ENCODE measurements at regions not wholly inside any gene's neighbourhood (a gene's known extent, or its start where the extent isn't known, plus 50 kb on each side); places are given as distances from the start of the nearest gene placed in this dataset.

DNA sequence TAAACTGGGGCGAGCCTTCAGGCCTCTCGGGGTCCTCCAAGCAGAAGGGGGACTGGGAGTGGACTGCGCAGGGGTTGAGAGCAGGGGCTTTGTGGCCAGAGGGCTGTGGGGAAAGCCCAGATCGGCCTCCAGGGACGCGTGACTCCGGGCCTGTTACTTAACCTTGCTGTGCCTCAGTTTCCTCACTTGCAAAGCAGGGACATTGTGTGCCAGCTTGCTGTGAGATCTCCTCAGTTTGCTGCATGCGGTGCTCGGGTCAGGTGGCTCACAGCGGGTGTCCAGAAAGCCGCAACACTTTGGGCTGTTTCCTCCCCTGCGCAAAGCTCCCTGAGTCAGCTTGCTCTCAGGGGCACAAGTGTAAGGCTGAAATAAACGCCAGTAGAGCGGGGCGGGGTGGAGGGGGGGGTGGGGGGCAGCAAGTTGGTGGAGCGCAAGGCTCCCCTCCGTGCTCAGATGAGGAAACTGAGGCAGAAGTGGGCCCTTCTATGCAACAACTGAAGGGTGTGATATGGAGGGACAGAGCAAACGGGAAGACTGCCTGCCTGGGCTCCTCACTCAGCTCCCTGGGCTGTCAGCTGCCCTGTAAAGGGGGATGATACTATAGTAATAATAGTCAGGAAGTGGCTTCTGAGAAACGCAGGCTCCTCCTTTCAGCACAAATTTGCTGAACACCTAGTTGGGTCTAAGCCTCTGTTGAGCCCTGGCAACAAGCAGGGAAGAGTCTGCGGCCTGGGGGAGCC, 101.0 kb downstream of the HMX1 start:
- WGBS = 75% methylated on average over 20 of the region's 20 CpGs
- no peaks in the 10 kb centered on the region for H3K4me1 ChIP-seq (ENCODE audit: control insufficient read depth in 2 of 2, insufficient read depth in 2 of 2, low read length in 2 of 2)
- H3K4me3 ChIP-seq (ENCODE audit: low read length in 2 of 2) = no peak overlapping the region
- H3K27me3 ChIP-seq (ENCODE audit: control insufficient read depth in 2 of 2, insufficient read depth in 1 of 2, low read length in 1 of 2) = no peaks in the 10 kb centered on the region
- no peaks in the 10 kb centered on the region for H3K36me3 ChIP-seq (ENCODE audit: control insufficient read depth in 2 of 2, insufficient read depth in 2 of 2, low read length in 1 of 2)
- no peak for DNase-seq (ENCODE audit: low read depth in 6 of 9, low spot score in 9 of 9)
- H3K9me3 ChIP-seq (ENCODE audit: control insufficient read depth in 2 of 2, insufficient read depth in 1 of 2, low read length in 1 of 2) = no peaks in the 10 kb centered on the region
- no peak overlapping the region for H3K27ac ChIP-seq (ENCODE audit: low read depth in 1 of 2, low read length in 1 of 2)

DNA sequence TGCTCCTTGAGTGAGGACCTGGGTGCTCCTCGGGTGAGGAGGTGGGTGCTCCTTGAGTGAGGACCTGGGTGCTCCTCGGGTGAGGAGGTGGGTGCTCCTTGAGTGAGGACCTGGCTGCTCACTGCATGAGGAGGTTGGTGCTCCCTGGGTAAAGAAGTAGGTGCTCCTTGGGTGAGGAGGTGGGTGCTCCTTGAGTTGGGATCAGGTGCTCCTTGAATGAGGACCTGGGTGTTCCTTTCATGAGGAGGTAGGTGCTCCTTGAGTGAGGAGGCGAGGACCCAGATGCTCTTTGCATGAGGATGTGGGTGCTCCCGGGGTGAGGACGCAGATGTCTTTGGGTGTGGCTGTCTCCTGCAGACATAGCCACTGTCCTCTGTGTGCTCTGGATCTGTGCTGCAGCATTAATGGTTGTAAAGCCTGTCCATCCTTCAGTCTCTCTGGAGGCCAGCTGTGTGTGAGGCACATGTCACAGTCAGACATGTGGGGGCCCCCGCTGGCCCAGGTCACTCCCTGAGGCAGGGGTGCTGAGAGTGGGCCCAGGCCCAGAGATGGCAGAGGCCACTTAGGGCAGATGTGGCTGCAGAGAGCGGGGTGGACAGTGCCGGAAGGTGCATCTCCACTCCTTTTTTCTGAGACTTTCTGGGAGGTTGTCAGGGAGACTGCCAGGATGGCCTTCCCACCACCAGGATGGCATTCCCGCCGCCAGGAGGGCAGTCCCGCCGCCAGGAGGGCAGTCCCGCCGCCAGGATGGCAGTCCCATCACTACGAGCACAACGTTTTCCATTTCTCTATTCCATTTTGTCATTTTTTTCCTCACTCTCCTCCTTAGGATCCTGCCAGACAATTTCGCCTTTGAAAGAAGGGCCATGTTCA, 101.8 kb downstream of the HMX1 start:
- DNase-seq (ENCODE audit: low read depth in 6 of 9, low spot score in 9 of 9) = no peak
- H3K4me3 ChIP-seq (ENCODE audit: low read length in 2 of 2) = no peak overlapping the region
- no peak overlapping the region for H3K27ac ChIP-seq (ENCODE audit: low read depth in 1 of 2, low read length in 1 of 2)
- no peaks in the 10 kb centered on the region for H3K4me1 ChIP-seq (ENCODE audit: control insufficient read depth in 2 of 2, insufficient read depth in 2 of 2, low read length in 2 of 2)
- H3K9me3 ChIP-seq (ENCODE audit: control insufficient read depth in 2 of 2, insufficient read depth in 1 of 2, low read length in 1 of 2) = no peaks in the 10 kb centered on the region
- no peaks in the 10 kb centered on the region for H3K27me3 ChIP-seq (ENCODE audit: control insufficient read depth in 2 of 2, insufficient read depth in 1 of 2, low read length in 1 of 2)
- no peaks in the 10 kb centered on the region for H3K36me3 ChIP-seq (ENCODE audit: control insufficient read depth in 2 of 2, insufficient read depth in 2 of 2, low read length in 1 of 2)
- WGBS = 93% methylated on average over 17 of the region's 17 CpGs

DNA sequence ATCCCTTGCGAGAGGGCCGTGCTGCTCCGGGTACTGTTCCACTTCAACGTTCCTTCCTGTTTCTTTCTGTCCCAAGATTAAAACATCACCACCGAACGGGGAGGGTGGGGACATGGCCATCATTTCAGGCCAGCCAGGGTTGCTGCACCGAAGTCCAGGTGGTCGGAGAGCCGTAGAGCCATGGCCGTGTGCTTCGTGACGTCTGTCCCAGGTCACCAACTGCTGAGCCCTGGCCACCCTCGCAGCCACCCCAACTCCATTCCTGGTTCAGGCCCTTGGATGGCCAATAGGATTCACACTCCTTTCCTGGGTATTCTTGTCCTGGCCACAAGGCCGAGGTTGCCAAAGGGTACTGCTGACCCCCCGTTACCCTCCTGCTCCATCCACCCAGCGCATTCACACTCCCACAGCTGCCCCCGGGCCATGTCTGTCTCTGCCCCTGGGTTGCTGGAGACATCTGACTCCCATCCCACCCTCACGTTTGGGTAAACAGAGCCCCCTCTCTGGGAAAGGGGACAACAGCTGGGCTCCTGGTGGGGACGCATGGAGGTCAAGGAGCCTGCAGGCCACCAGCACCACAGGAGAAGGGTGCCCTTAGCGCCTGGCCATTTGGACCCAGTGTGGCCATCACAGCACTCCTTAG, 103.2 kb downstream of the HMX1 start:
- no peak for DNase-seq (ENCODE audit: low read depth in 6 of 9, low spot score in 9 of 9)
- no peaks in the 10 kb centered on the region for H3K36me3 ChIP-seq (ENCODE audit: control insufficient read depth in 2 of 2, insufficient read depth in 2 of 2, low read length in 1 of 2)
- no peak overlapping the region for H3K27ac ChIP-seq (ENCODE audit: low read depth in 1 of 2, low read length in 1 of 2)
- H3K4me3 ChIP-seq (ENCODE audit: low read length in 2 of 2) = no peak overlapping the region
- no peaks in the 10 kb centered on the region for H3K4me1 ChIP-seq (ENCODE audit: control insufficient read depth in 2 of 2, insufficient read depth in 2 of 2, low read length in 2 of 2)
- H3K27me3 ChIP-seq (ENCODE audit: control insufficient read depth in 2 of 2, insufficient read depth in 1 of 2, low read length in 1 of 2) = no peaks in the 10 kb centered on the region
- H3K9me3 ChIP-seq (ENCODE audit: control insufficient read depth in 2 of 2, insufficient read depth in 1 of 2, low read length in 1 of 2) = no peaks in the 10 kb centered on the region
- 96% methylated on average over 20 of the region's 20 CpGs for WGBS

DNA sequence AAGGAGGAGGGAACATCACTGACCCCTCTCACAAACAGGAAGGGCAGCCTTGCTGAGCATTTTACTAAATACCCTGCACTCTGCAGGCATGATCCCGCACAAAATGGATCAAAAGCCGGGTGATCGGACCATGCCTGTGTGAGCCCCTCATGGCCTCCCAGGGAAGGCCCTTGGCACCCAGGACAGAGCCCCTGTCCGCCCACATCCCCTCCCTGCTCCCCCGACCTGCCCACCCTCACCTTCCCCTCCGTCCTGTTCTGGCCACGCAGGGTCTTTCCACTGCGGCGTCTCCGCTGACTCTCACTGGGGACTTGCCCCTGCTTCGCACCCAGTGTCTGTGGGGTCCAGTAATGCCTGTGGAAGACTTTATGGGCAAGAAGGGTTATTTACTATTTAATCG, 105.0 kb downstream of the HMX1 start:
- DNase-seq (ENCODE audit: low read depth in 6 of 9, low spot score in 9 of 9) = no peak
- 93% methylated on average over 12 of the region's 12 CpGs for WGBS
- Histone ChIP-seq H3K36me3 (ENCODE audit: control insufficient read depth in 2 of 2, insufficient read depth in 2 of 2, low read length in 1 of 2) (no peaks in the 10 kb centered on the region), H3K4me1 (ENCODE audit: control insufficient read depth in 2 of 2, insufficient read depth in 2 of 2, low read length in 2 of 2) (no peaks in the 10 kb centered on the region), H3K27ac (ENCODE audit: low read depth in 1 of 2, low read length in 1 of 2) (no peak overlapping the region), H3K9me3 (ENCODE audit: control insufficient read depth in 2 of 2, insufficient read depth in 1 of 2, low read length in 1 of 2) (no peaks in the 10 kb centered on the region), H3K27me3 (ENCODE audit: control insufficient read depth in 2 of 2, insufficient read depth in 1 of 2, low read length in 1 of 2) (no peaks in the 10 kb centered on the region), H3K4me3 (ENCODE audit: low read length in 2 of 2) (no peak overlapping the region)

- DNase-seq (ENCODE audit: low read depth in 6 of 9, low spot score in 9 of 9) = no peak
- Histone ChIP-seq H3K4me3 (ENCODE audit: low read length in 2 of 2) (no peak overlapping the region), H3K4me1 (ENCODE audit: control insufficient read depth in 2 of 2, insufficient read depth in 2 of 2, low read length in 2 of 2) (no peaks in the 10 kb centered on the region), H3K36me3 (ENCODE audit: control insufficient read depth in 2 of 2, insufficient read depth in 2 of 2, low read length in 1 of 2) (no peaks in the 10 kb centered on the region), H3K9me3 (ENCODE audit: control insufficient read depth in 2 of 2, insufficient read depth in 1 of 2, low read length in 1 of 2) (no peaks in the 10 kb centered on the region), H3K27me3 (ENCODE audit: control insufficient read depth in 2 of 2, insufficient read depth in 1 of 2, low read length in 1 of 2) (no peaks in the 10 kb centered on the region), H3K27ac (ENCODE audit: low read depth in 1 of 2, low read length in 1 of 2) (no peak overlapping the region)
- WGBS = 93% methylated on average over 19 of the region's 19 CpGs
These were observed 105.7 kb downstream of the HMX1 start for GRCh38 chr4:8765631-8766590.

GRCh38 chr4:8765084-8765483, 106.6 kb downstream of the HMX1 start:
- no peak overlapping the region for H3K4me3 ChIP-seq (ENCODE audit: low read length in 2 of 2)

GRCh38 chr4:8763966-8764901, 107.4 kb downstream of the HMX1 start:
- Histone ChIP-seq H3K27me3 (ENCODE audit: control insufficient read depth in 2 of 2, insufficient read depth in 1 of 2, low read length in 1 of 2) (no peaks in the 10 kb centered on the region), H3K27ac (ENCODE audit: low read depth in 1 of 2, low read length in 1 of 2) (no peak overlapping the region), H3K9me3 (ENCODE audit: control insufficient read depth in 2 of 2, insufficient read depth in 1 of 2, low read length in 1 of 2) (no peaks in the 10 kb centered on the region), H3K36me3 (ENCODE audit: control insufficient read depth in 2 of 2, insufficient read depth in 2 of 2, low read length in 1 of 2) (no peaks in the 10 kb centered on the region), H3K4me3 (ENCODE audit: low read length in 2 of 2) (no peak overlapping the region), H3K4me1 (ENCODE audit: control insufficient read depth in 2 of 2, insufficient read depth in 2 of 2, low read length in 2 of 2) (no peaks in the 10 kb centered on the region)
- WGBS = 87% methylated on average over 35 of the region's 35 CpGs
- no peak for DNase-seq (ENCODE audit: low read depth in 6 of 9, low spot score in 9 of 9)

More at GRCh38 chr4:8765084-8765483, 106.6 kb downstream of the HMX1 start:
- H3K4me1 ChIP-seq (ENCODE audit: control insufficient read depth in 2 of 2, insufficient read depth in 2 of 2, low read length in 2 of 2) = no peaks in the 10 kb centered on the region
- no peaks in the 10 kb centered on the region for H3K27me3 ChIP-seq (ENCODE audit: control insufficient read depth in 2 of 2, insufficient read depth in 1 of 2, low read length in 1 of 2)
- no peaks in the 10 kb centered on the region for H3K9me3 ChIP-seq (ENCODE audit: control insufficient read depth in 2 of 2, insufficient read depth in 1 of 2, low read length in 1 of 2)
- DNase-seq (ENCODE audit: low read depth in 6 of 9, low spot score in 9 of 9) = no peak
- H3K27ac ChIP-seq (ENCODE audit: low read depth in 1 of 2, low read length in 1 of 2) = no peak overlapping the region
- H3K36me3 ChIP-seq (ENCODE audit: control insufficient read depth in 2 of 2, insufficient read depth in 2 of 2, low read length in 1 of 2) = no peaks in the 10 kb centered on the region
- WGBS = 88% methylated on average over 11 of the region's 11 CpGs

Measured in thymus (tissue), 11 donors.